ACC112 (cell line): ENCODE measurements at regions not wholly inside any gene's neighbourhood (a gene's known extent, or its start where the extent isn't known, plus 50 kb on each side); places are given as distances from the start of the nearest gene placed in this dataset.

Experiments
- H2AFZ ChIP-seq: fragments of 200-600 bp; sonication (generic); one replicate; pipeline ENCODE4 v1.6.0; 2017; ENCODE audit warnings: antibody characterized with exemption, low read length; ENCODE audit not compliant: unreplicated experiment
- H3K27ac ChIP-seq: fragments of 200-600 bp; sonication (generic); 2 replicates; pipeline ENCODE4 v1.5.1; 2014; ENCODE audit warnings: low read depth, mild to moderate bottlenecking, antibody characterized with exemption, low read length, moderate library complexity
- H3K27me3 ChIP-seq: fragments of 200-600 bp; sonication (generic); 2 replicates; pipeline ENCODE4 v1.6.1; 2014; ENCODE audit warnings: mild to moderate bottlenecking, antibody characterized with exemption, low read length, moderate library complexity, mixed read lengths; ENCODE audit not compliant: insufficient read depth
- H3K36me3 ChIP-seq: fragments of 200-600 bp; sonication (generic); 2 replicates; pipeline ENCODE4 v1.6.1; 2016; ENCODE audit warnings: mild to moderate bottlenecking, antibody characterized with exemption, low read length, moderate library complexity, mixed read lengths; ENCODE audit not compliant: insufficient read depth
- H3K4me1 ChIP-seq: fragments of 200-600 bp; sonication (generic); one replicate; pipeline ENCODE4 v1.6.1; 2016; ENCODE audit warnings: low read length, mixed read lengths; ENCODE audit not compliant: insufficient read depth, unreplicated experiment, control insufficient read depth
- H3K4me3 ChIP-seq: fragments of 200-600 bp; sonication (generic); 2 replicates; pipeline ENCODE4 v1.5.1; 2014; ENCODE audit warnings: mild to moderate bottlenecking, low read depth, low read length
- H3K79me2 ChIP-seq: fragments of 200-600 bp; sonication (generic); one replicate; pipeline ENCODE4 v1.6.0; 2016; ENCODE audit warnings: low read length; ENCODE audit not compliant: control insufficient read depth, unreplicated experiment, insufficient read depth

DNA sequence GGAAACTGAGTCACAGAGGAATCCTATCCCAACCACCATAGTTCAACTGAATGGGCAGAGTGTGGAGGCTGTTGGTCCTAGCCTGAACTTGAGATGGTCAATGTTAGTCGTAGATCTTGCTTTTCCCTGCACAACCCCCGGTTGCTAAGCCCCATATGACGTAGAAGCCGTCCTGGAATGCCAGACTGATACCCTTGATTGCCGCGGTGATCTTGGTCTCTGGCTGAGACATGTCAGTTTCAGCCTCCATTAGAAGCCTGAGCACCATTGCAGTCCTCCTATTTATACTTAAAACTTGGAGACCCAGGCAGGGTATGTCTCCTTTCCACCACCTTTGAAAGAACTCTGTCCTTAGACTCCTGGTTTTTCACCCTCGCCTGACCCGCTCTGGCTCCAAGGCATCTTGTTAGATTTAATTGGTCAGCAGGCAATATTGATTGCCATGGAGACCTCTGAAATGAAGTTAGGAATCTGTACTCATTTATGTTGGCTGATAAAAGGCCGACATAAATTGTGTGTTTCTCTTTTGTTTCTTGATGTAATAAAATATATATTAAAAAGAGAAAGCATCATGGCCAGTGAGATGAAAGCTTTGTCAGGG lies 53.4 kb downstream of the RPLP1 start:
- Histone ChIP-seq H2AFZ (no peak overlapping the region), H3K79me2 (no peaks in the 10 kb centered on the region), H3K4me1 (no peaks in the 10 kb centered on the region), H3K27ac (no peak overlapping the region), H3K27me3 (no peaks in the 10 kb centered on the region), H3K4me3 (no peak overlapping the region), H3K36me3 (no peaks in the 10 kb centered on the region)

- H3K4me1 ChIP-seq: no peaks in the 10 kb centered on the region
- no peak overlapping the region for H3K27ac ChIP-seq
- H3K36me3 ChIP-seq: no peaks in the 10 kb centered on the region
- no peaks in the 10 kb centered on the region for H3K27me3 ChIP-seq
- H3K4me3 ChIP-seq: no peak overlapping the region
- no peak overlapping the region for H2AFZ ChIP-seq
- H3K79me2 ChIP-seq: no peaks in the 10 kb centered on the region
Observed at GRCh38 chr15:69508659-69509058, 56.0 kb downstream of the RPLP1 start.

GRCh38 chr15:69509131-69509530 lies 56.5 kb downstream of the RPLP1 start:
- H3K4me1 ChIP-seq: no peaks in the 10 kb centered on the region
- no peaks in the 10 kb centered on the region for H3K27me3 ChIP-seq
- H3K79me2 ChIP-seq: no peaks in the 10 kb centered on the region
- H3K36me3 ChIP-seq: no peaks in the 10 kb centered on the region
- H2AFZ ChIP-seq: no peak overlapping the region
- H3K4me3 ChIP-seq: no peak overlapping the region
- no peak overlapping the region for H3K27ac ChIP-seq

- Histone ChIP-seq H3K4me3 (no peak overlapping the region), H3K27ac (no peak overlapping the region), H3K4me1 (no peaks in the 10 kb centered on the region), H3K27me3 (no peaks in the 10 kb centered on the region), H3K36me3 (no peaks in the 10 kb centered on the region), H3K79me2 (no peaks in the 10 kb centered on the region), H2AFZ (no peak overlapping the region)
Observed at GRCh38 chr15:69510556-69510955, 57.9 kb downstream of the RPLP1 start.

- no peak overlapping the region for H3K4me3 ChIP-seq
- no peaks in the 10 kb centered on the region for H3K4me1 ChIP-seq
- H3K79me2 ChIP-seq: no peaks in the 10 kb centered on the region
- H3K27ac ChIP-seq: no peak overlapping the region
- H3K27me3 ChIP-seq: no peaks in the 10 kb centered on the region
- H2AFZ ChIP-seq: no peak overlapping the region
- no peaks in the 10 kb centered on the region for H3K36me3 ChIP-seq
Observed at GRCh38 chr15:69511015-69511414, 58.4 kb downstream of the RPLP1 start.

GRCh38 chr15:69511716-69512340 lies 59.2 kb downstream of the RPLP1 start:
- Histone ChIP-seq H3K36me3 (no peaks in the 10 kb centered on the region), H3K27me3 (no peaks in the 10 kb centered on the region), H3K4me3 (no peak overlapping the region), H3K4me1 (no peaks in the 10 kb centered on the region), H3K79me2 (no peaks in the 10 kb centered on the region), H3K27ac (no peak overlapping the region), H2AFZ (no peak overlapping the region)

- Histone ChIP-seq H2AFZ (no peak overlapping the region), H3K36me3 (no peaks in the 10 kb centered on the region), H3K4me1 (no peaks in the 10 kb centered on the region), H3K79me2 (no peaks in the 10 kb centered on the region), H3K27ac (no peak overlapping the region), H3K4me3 (no peak overlapping the region), H3K27me3 (no peaks in the 10 kb centered on the region)
Observed at GRCh38 chr15:69513450-69513960, 60.9 kb downstream of the RPLP1 start.

- Histone ChIP-seq H3K79me2 (no peaks in the 10 kb centered on the region), H3K27me3 (peaks cover 3% of the 10 kb centered on the region; the same call in 1 of the 2 replicates), H3K4me3 (no peak overlapping the region), H3K27ac (no peak overlapping the region), H2AFZ (no peak overlapping the region), H3K4me1 (no peaks in the 10 kb centered on the region), H3K36me3 (no peaks in the 10 kb centered on the region)
Observed at GRCh38 chr15:69513986-69514385, 61.4 kb downstream of the RPLP1 start.

DNA sequence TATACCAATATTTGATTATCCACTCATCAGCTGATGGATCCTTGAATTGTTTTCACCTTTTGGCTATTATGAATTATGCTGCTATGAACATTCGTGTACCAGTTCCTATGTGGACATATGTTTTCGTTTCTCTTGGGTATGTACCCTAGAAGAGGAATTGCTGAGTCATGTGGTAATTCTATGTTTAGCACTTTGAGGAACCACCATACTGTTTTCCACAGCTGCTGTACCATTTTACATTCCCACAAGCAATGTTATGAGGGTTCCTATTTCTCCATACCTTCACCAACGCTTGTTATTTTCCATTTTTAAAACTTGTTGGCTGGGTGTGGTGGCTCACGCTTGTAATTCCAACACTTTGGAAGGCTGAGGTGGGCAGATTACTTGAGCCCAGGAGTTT lies 62.9 kb downstream of the RPLP1 start:
- Histone ChIP-seq H3K79me2 (no peaks in the 10 kb centered on the region), H3K4me1 (no peaks in the 10 kb centered on the region), H3K27ac (no peak overlapping the region), H2AFZ (no peak overlapping the region), H3K4me3 (no peak overlapping the region), H3K27me3 (peaks cover 16% of the 10 kb centered on the region), H3K36me3 (no peaks in the 10 kb centered on the region)

GRCh38 chr15:69515926-69516325 lies 63.3 kb downstream of the RPLP1 start:
- H3K79me2 ChIP-seq: no peaks in the 10 kb centered on the region
- H3K4me1 ChIP-seq: no peaks in the 10 kb centered on the region
- H3K36me3 ChIP-seq: no peaks in the 10 kb centered on the region
- no peak overlapping the region for H3K27ac ChIP-seq
- H3K4me3 ChIP-seq: no peak overlapping the region
- H3K27me3 ChIP-seq: peaks cover 20% of the 10 kb centered on the region
- no peak overlapping the region for H2AFZ ChIP-seq

DNA sequence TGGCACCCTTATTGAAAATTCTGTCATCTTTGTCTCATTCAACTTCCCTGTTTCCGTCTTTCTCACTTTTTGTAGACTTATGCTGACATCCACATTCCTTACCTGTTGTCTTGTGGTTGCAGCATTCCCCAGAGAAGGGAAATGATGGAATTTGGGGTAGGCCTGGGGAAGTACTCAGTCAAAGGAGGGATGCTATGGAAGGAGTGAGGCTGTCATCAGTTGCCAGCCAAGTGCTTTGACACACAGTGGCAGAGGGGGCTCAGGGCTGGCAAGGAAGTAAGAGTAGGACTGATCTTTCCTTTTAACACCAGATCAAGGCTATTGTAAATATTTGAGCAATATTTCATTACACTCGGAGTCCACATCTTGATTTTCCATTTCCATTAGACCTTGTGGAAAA lies 64.4 kb downstream of the RPLP1 start:
- H2AFZ ChIP-seq: no peak overlapping the region
- H3K4me1 ChIP-seq: no peaks in the 10 kb centered on the region
- H3K27me3 ChIP-seq: peaks cover 26% of the 10 kb centered on the region
- no peaks in the 10 kb centered on the region for H3K79me2 ChIP-seq
- no peak overlapping the region for H3K4me3 ChIP-seq
- no peaks in the 10 kb centered on the region for H3K36me3 ChIP-seq
- H3K27ac ChIP-seq: no peak overlapping the region
